Transverse colon (tissue), 4 donors: ENCODE measurements at regions not wholly inside any gene's neighbourhood (a gene's known extent, or its start where the extent isn't known, plus 50 kb on each side); places are given as distances from the start of the nearest gene placed in this dataset.

Source experiments
- DNase-seq: peaks from one replicate; pipeline ENCODE4 v3.0.0-alpha.2; 2019
- H3K27ac ChIP-seq, 4 donors: fragments of 200-600 bp; sonication (generic); 2 replicates each; pipeline ENCODE4 v1.5.1; 2016 to 2018; ENCODE audit warnings: inconsistent platforms in 4 of 4
- H3K27me3 ChIP-seq: fragments of 200-600 bp; sonication (generic); 2 replicates; pipeline ENCODE4 v1.5.1; 2017; ENCODE audit warnings: inconsistent platforms
- H3K36me3 ChIP-seq, 4 donors: fragments of 200-600 bp; sonication (generic); 2 replicates each; pipeline ENCODE4 v1.5.1; 2017 to 2019; ENCODE audit warnings: inconsistent platforms in 4 of 4
- H3K4me1 ChIP-seq, 4 donors: fragments of 200-600 bp; sonication (generic); 2 replicates each; pipeline ENCODE4 v1.5.1; 2017 to 2020; ENCODE audit warnings: inconsistent platforms in 4 of 4
- H3K4me3 ChIP-seq, 4 donors: fragments of 200-600 bp; sonication (generic); 1 replicate in 1 of 4; 2 replicates in 3 of 4; pipeline versions ENCODE4 v1.5.1 to v1.6.1; 2017 to 2019; ENCODE audit warnings: inconsistent platforms in 4 of 4
- H3K9me3 ChIP-seq, 2 donors: fragments of 200-600 bp; sonication (generic); 2 replicates each; pipeline ENCODE4 v1.5.1; 2017 to 2019; ENCODE audit warnings: inconsistent platforms in 2 of 2
- EP300 ChIP-seq: sonication (generic); formaldehyde crosslinking; IDR thresholded peaks from one replicate; pipeline ENCODE4 v1.6.1; 2017; ENCODE audit warnings: antibody characterized with exemption, low read depth
- POLR2A ChIP-seq: fragments of 450-650 bp; IDR thresholded peaks from one replicate; pipeline ENCODE4 v1.6.1; 2016; ENCODE audit warnings: antibody characterized with exemption, mild to moderate bottlenecking, moderate library complexity
- POLR2AphosphoS5 ChIP-seq, 3 donors: sonication (generic); formaldehyde crosslinking; IDR thresholded peaks; one replicate each; pipeline ENCODE4 v1.6.1; 2016; ENCODE audit warnings: antibody characterized with exemption in 3 of 3
- WGBS, 2 donors: methylation state at CpG; one replicate each; pipeline ENCODE4 v1.1.5; 2018; ENCODE audit warnings: low coverage in 1 of 2; 5-methylcytosine and 5-hydroxymethylcytosine counted together
- in situ Hi-C, 4 donors: fragments of 200-750 bp; cut with MboI; loops; one replicate each; pipeline versions ENCODE4 v1.15.0 to v1.15.1; 2017; ENCODE audit warnings: low sequenced_read_pairs in 3 of 4, low pct_ligation_motif_present in 1 of 4, low pct_unique_long_range_greater_than_20kb in 1 of 4
- intact Hi-C: fragments of 100-400 bp; cut with DNase I; formaldehyde crosslinking; loops from one replicate; pipeline ENCODE4 v1.15.1; 2023; ENCODE audit warnings: low total_unique reads
- TF ChIP-seq, protein P1 (sequence below), 5 experiments: fragments of 200-600 bp in 3 of 5; fragments of 450-650 bp in 2 of 5; sonication (generic) in 3 of 5; IDR thresholded peaks; 1 replicate in 2 of 5; 2 replicates in 3 of 5; pipeline ENCODE4 v1.5.1; 2016 to 2017; ENCODE audit warnings: antibody characterized with exemption in 5 of 5, inconsistent platforms in 3 of 5, mild to moderate bottlenecking in 2 of 5, moderate library complexity in 1 of 5

DNA sequence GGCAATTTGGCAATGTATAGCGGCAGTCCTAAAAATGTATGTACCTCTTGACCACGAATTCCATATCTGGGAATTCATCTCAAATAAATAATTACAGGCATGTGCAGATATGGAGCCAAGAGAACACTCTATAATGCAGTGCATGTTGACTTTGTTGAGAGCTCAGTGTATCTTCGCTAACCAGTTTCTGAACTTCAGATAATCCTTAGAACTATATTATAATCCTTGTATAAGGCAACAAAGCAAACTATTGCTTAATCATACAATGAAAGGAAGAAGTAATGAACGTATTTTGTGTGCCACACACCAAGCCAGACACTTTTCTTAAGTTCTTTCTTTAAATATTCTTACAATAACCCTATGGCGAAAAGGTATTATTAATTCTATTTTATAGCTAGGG, 168.5 kb downstream of the SMIM20 start:
- intact Hi-C loops (no loop called here), in situ Hi-C loops (loop anchor here in 3 of 4 donors (10.0 to 25.0 kb wide), 3 partner anchors 230 to 330 kb away; partner anchors contain the start of gene RBPJ (in 3 of the 3))
- Histone ChIP-seq H3K36me3 (no peaks in the 10 kb centered on the region), H3K4me3 (no peak overlapping the region), H3K4me1 (peaks cover 0 to 9% (median 3%) of the 10 kb centered on the region in 4 donors), H3K9me3 (no peaks in the 10 kb centered on the region), H3K27ac (no peak overlapping the region), H3K27me3 (no peaks in the 10 kb centered on the region)
- DNase-seq, result no peak
- 73 to 75% methylated on average over 5 of the region's 5 CpGs for WGBS, 2 donors
- TF ChIP-seq POLR2AphosphoS5 (IDR thresholded peaks at IDR 0.05) (no peak), POLR2A (no peak), EP300 (no peak)
- TF ChIP-seq, protein P1, sequence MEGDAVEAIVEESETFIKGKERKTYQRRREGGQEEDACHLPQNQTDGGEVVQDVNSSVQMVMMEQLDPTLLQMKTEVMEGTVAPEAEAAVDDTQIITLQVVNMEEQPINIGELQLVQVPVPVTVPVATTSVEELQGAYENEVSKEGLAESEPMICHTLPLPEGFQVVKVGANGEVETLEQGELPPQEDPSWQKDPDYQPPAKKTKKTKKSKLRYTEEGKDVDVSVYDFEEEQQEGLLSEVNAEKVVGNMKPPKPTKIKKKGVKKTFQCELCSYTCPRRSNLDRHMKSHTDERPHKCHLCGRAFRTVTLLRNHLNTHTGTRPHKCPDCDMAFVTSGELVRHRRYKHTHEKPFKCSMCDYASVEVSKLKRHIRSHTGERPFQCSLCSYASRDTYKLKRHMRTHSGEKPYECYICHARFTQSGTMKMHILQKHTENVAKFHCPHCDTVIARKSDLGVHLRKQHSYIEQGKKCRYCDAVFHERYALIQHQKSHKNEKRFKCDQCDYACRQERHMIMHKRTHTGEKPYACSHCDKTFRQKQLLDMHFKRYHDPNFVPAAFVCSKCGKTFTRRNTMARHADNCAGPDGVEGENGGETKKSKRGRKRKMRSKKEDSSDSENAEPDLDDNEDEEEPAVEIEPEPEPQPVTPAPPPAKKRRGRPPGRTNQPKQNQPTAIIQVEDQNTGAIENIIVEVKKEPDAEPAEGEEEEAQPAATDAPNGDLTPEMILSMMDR (IDR thresholded peaks at IDR 0.05), result no peak

GRCh38 chr4:26083987-26084386, 170.0 kb downstream of the SMIM20 start:
- H3K27ac ChIP-seq, result no peak overlapping the region
- no peaks in the 10 kb centered on the region for H3K27me3 ChIP-seq
- intact Hi-C loops (no loop called here), in situ Hi-C loops (loop anchor here in 3 of 4 donors (10.0 to 25.0 kb wide), 3 partner anchors 228 to 328 kb away; partner anchors contain the start of gene RBPJ (in 3 of the 3))
- no peak for DNase-seq
- H3K36me3 ChIP-seq, result no peaks in the 10 kb centered on the region
- H3K4me1 ChIP-seq, result peaks cover 0 to 9% (median 3%) of the 10 kb centered on the region in 4 donors
- H3K9me3 ChIP-seq, result no peaks in the 10 kb centered on the region
- H3K4me3 ChIP-seq, result no peak overlapping the region
- TF ChIP-seq POLR2AphosphoS5 (IDR thresholded peaks at IDR 0.05) (peak; percentile 27 to 37 (median 32)), POLR2A (no peak), EP300 (no peak)
- TF ChIP-seq, protein P1 (IDR thresholded peaks at IDR 0.05), result no peak
- WGBS, 2 donors, result 48 to 100% methylated on average over 1 to 4 of the region's 4 CpGs

- 80 to 98% methylated on average over 1 to 4 of the region's 4 CpGs for WGBS, 2 donors
- no peak overlapping the region for H3K4me3 ChIP-seq
- no peaks in the 10 kb centered on the region for H3K27me3 ChIP-seq
- intact Hi-C loops, result no loop called here
- peaks cover 0 to 9% (median 3%) of the 10 kb centered on the region in 4 donors for H3K4me1 ChIP-seq
- H3K27ac ChIP-seq, result no peak overlapping the region
- H3K36me3 ChIP-seq, result no peaks in the 10 kb centered on the region
- in situ Hi-C loops, result loop anchor here in 3 of 4 donors (10.0 to 25.0 kb wide), 3 partner anchors 228 to 328 kb away; partner anchors contain the start of gene RBPJ (in 3 of the 3)
- DNase-seq, result no peak
- TF ChIP-seq, protein P1 (IDR thresholded peaks at IDR 0.05), result no peak
- TF ChIP-seq POLR2AphosphoS5 (IDR thresholded peaks at IDR 0.05) (no peak), POLR2A (no peak), EP300 (no peak)
- H3K9me3 ChIP-seq, result no peaks in the 10 kb centered on the region
These were observed 170.4 kb downstream of the SMIM20 start for GRCh38 chr4:26084414-26084813.

GRCh38 chr4:26085551-26085950, 171.5 kb downstream of the SMIM20 start:
- H3K27me3 ChIP-seq, result no peaks in the 10 kb centered on the region
- no peak for TF ChIP-seq POLR2A
- no peak for TF ChIP-seq POLR2AphosphoS5 (IDR thresholded peaks at IDR 0.05)
- TF ChIP-seq EP300, result no peak
- TF ChIP-seq, protein P1 (IDR thresholded peaks at IDR 0.05), result no peak
- no peak overlapping the region for H3K27ac ChIP-seq
- peaks cover 0 to 9% (median 3%) of the 10 kb centered on the region in 4 donors for H3K4me1 ChIP-seq
- H3K36me3 ChIP-seq, result no peaks in the 10 kb centered on the region
- in situ Hi-C loops, result loop anchor here in 3 of 4 donors (10.0 to 25.0 kb wide), 3 partner anchors 227 to 327 kb away; partner anchors contain the start of gene RBPJ (in 3 of the 3)
- no peak overlapping the region for H3K4me3 ChIP-seq
- no peak for DNase-seq
- 96% methylated on average over 3 of the region's 3 CpGs; no CpG with 5 or more reads in 1 of the 2 donors for whole genome bisulfite sequencing, 2 donors
- intact Hi-C loops, result no loop called here
- H3K9me3 ChIP-seq, result peaks cover 0 to 2% of the 10 kb centered on the region in 2 donors
